ENCODE measurements at regions not wholly inside any gene's neighbourhood (a gene's known extent, or its start where the extent isn't known, plus 50 kb on each side); places are given as distances from the start of the nearest gene placed in this dataset.

DNA sequence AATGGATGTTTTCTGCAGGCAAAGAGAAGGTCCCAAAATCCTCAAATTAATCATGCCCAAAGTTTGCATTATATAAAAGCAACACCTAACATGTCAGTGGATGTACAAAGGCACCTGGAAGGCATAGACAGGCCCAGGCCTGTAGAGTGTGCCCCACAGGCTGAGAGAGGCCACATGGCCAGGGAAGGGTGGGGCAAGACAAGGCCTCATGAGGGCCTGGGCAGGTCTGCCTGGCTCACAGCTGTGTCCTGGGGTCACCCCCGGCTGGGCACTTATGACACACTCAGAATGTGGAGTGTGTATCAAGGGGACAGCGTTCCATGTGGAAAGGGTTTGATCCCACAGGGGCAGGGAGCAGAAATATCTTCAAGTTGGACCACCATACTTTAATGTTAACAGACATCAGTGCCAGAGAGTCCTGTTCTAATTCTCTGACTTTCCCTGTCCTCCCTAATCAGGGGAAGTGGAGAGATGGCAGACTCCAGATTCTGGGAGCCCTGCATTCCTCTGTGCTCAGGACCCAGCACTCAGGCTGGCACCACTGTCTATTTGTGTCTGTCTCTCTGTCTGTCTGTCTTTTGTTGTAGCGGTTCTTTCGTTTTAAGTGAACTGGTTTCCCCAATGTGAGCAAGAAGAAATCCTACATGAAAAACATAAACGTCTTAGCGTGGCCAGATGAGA, 178.3 kb upstream of the FOXA2 start:
- TF ChIP-seq CTCF (IDR thresholded peaks at IDR 0.05; ENCODE audit: insufficient read depth, low read length, missing control alignments), result no peak
- POLR2A ChIA-PET, result no interaction called here
- H3K4me3 ChIP-seq (ENCODE audit: low read depth, low read length), result no peak overlapping the region
- DNase-seq (ENCODE audit: low read depth, low spot score), result no peak
- CTCF ChIA-PET, result no interaction called here

GRCh38 chr20:22763257-22763906, 179.0 kb upstream of the FOXA2 start:
- CTCF ChIA-PET, result no interaction called here
- no peak for DNase-seq (ENCODE audit: low read depth, low spot score)
- H3K4me3 ChIP-seq (ENCODE audit: low read depth, low read length), result no peak overlapping the region
- TF ChIP-seq CTCF (IDR thresholded peaks at IDR 0.05; ENCODE audit: insufficient read depth, low read length, missing control alignments), result no peak
- POLR2A ChIA-PET, result no interaction called here

DNA sequence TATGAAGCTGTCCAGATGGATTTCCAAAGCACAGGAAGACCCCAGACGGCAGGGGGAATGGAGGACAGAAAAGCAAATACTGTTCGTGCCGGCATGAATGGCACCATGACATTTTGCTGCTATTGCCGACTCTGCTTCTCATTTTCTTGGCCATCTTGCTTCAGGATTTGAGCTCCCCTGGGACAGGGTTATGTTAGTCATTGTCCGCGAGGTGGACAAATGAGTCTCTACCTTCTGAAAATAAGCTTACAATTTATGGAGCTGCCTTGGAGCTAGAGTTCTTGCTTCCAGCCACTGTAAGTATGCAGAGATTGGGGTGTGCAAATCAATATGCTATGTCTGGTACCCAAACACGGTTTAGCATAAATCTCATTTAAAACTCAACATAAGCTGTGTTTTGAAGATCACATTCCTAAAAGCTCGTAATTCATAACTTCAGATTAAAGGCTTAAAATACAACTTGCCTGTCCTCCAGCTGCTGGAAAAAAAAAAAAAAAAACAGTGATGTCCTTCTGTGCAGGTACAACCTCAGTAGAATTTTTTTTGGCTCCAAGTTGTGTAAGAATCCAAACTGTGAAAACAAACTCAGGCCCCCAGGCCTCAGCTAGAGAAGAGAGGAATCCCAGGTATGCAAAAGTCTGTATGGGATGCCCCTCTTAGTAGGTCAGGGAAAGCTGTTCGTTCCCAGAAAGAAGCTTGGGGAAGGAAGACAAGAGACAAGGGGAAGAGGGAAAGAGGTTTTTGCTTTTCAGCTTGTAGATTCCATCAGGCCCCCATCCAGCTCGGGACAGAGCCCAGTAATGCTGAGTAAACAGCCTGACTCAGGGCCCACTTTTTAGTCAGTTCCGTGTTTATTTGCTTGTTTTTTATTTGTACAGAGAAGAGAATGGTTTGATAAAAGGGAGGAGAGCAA, 184.2 kb upstream of the FOXA2 start:
- POLR2A ChIA-PET, result no interaction called here

GRCh38 chr20:22770241-22770800, 185.9 kb upstream of the FOXA2 start:
- TF ChIP-seq CTCF (IDR thresholded peaks at IDR 0.05; ENCODE audit: insufficient read depth, low read length, missing control alignments), result no peak
- no peak overlapping the region for H3K4me3 ChIP-seq (ENCODE audit: low read depth, low read length)
- ChIA-PET CTCF (no interaction called here), POLR2A (no interaction called here)
- DNase-seq (ENCODE audit: low read depth, low spot score), result no peak

More for the DNA sequence above, 184.2 kb upstream of the FOXA2 start:
- CTCF ChIA-PET, result interaction anchor here (0.9 kb wide), 1 partner anchor 10 kb away, joined by 3 read pairs; no protein-coding TSS in a partner anchor
- DNase-seq (ENCODE audit: low read depth, low spot score), result no peak
- no peak for TF ChIP-seq CTCF (IDR thresholded peaks at IDR 0.05; ENCODE audit: insufficient read depth, low read length, missing control alignments)
- H3K4me3 ChIP-seq (ENCODE audit: low read depth, low read length), result no peak overlapping the region

DNA sequence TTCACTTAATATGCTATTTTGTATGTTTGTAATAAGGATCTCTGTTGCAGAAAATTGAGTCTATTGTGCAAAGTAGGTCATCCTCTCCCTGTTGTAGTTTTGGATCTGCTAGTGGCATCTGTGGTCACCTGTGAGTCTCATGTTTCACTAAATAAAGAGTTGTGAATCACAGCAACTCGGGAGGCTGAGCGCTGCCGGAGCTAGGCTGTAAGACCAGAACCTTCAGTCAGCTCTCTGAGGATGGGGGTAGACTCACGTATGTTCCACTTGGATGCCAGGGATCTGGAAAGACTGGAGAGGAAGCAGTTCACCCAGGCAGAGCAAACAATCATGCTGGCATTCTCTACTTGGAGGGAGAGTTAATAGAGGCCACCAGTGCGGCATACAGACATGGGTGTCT, 187.3 kb upstream of the FOXA2 start:
- POLR2A ChIA-PET, result no interaction called here
- no peak for DNase-seq (ENCODE audit: low read depth, low spot score)
- no peak for TF ChIP-seq CTCF (IDR thresholded peaks at IDR 0.05; ENCODE audit: insufficient read depth, low read length, missing control alignments)
- no peak overlapping the region for H3K4me3 ChIP-seq (ENCODE audit: low read depth, low read length)
- CTCF ChIA-PET, result no interaction called here

GRCh38 chr20:22773344-22773743, 189.0 kb upstream of the FOXA2 start:
- DNase-seq (ENCODE audit: low read depth, low spot score), result no peak
- ChIA-PET CTCF (no interaction called here), POLR2A (no interaction called here)
- no peak for TF ChIP-seq CTCF (IDR thresholded peaks at IDR 0.05; ENCODE audit: insufficient read depth, low read length, missing control alignments)
- no peak overlapping the region for H3K4me3 ChIP-seq (ENCODE audit: low read depth, low read length)

Measured in AG04449 (cell line).